Effector CD4-positive, alpha-beta T cell (primary cell): ENCODE measurements at regions not wholly inside any gene's neighbourhood (a gene's known extent, or its start where the extent isn't known, plus 50 kb on each side); places are given as distances from the start of the nearest gene placed in this dataset.

Source experiments
- DNase-seq: peaks from one replicate; pipeline ENCODE4 v3.0.0-alpha.2; 2020

DNA sequence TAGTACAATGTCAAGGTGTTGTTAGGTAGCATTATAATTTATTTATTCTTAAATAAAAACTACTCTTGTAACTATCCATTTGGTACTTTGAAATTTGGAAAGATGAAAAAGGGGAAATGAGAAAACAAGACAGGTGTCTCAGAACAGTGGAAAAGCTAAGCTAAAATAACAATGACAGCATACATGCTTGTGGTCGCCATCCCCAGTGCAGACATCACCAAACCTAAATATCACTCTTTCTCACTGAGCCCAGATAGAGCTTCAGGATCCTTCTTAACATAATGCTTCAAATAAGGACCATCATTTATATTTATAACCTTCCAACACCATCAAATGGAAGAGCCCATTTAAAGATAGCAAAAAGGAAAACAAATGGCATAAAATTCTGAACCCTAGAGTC lies 434.4 kb upstream of the BRINP1 start:
- no peak for DNase-seq

GRCh38 chr9:119802621-119803020 lies 433.4 kb upstream of the BRINP1 start:
- DNase-seq, result no peak

- DNase-seq, result no peak
Observed at GRCh38 chr9:119802133-119802532, 432.9 kb upstream of the BRINP1 start.

GRCh38 chr9:119801311-119801710 lies 432.1 kb upstream of the BRINP1 start:
- no peak for DNase-seq

DNA sequence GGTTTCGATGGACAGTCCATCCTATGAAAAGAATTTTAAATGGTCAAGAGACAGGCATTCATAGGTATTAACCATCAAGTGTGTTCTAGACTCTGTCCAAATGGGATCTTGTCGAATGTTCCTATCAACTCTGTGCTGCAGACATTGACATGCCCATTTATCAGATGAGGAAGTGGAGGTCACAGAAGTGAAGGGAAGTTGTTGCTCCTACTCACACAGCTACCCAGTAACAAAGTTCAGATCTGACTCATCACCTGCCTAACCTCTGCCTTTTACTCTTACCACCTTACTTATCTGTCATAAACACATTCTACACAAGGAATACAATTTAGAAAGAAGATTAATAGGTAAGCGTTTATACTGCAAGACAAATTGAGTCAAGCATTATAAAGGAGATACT lies 426.2 kb upstream of the BRINP1 start:
- no peak for DNase-seq

GRCh38 chr9:119794836-119795235 lies 425.6 kb upstream of the BRINP1 start:
- no peak for DNase-seq

DNA sequence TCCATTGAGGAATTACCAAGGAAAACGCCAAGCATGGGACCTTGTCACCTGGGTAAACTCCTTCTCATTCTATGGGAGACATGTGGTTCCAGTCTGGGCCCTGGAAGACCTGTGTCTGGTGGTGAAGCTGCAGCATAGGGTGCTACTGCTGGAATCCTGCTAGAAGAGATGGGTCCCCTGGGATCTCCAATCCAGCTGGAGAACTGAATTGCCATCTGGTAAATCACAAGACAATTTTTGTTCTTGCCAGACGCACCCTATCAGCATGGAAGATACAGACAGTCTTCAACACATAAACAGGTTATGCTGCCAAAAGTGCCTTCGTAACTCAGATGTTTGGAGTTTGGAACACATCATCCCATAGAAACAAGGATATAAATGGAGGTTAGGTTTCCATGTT lies 424.0 kb upstream of the BRINP1 start:
- no peak for DNase-seq

DNA sequence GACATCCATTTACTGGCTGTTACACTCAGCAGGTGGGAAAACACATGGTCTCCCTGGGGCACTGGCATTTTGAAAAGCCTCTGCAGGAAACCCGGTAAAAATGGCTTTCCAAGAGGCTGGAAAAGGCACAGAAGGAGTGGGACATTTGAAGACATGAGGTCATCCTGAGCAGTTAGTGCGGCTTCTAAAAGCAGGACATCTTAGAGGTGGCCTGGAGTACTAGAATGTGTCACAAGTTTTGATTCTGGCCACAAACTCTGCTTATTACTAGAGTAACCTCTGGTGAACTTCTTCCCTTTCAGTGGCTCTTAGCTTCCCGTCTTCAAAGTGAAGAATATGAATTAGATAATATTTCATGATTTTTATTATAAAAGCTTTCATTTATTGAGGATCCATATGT lies 423.0 kb upstream of the BRINP1 start:
- no peak for DNase-seq

DNA sequence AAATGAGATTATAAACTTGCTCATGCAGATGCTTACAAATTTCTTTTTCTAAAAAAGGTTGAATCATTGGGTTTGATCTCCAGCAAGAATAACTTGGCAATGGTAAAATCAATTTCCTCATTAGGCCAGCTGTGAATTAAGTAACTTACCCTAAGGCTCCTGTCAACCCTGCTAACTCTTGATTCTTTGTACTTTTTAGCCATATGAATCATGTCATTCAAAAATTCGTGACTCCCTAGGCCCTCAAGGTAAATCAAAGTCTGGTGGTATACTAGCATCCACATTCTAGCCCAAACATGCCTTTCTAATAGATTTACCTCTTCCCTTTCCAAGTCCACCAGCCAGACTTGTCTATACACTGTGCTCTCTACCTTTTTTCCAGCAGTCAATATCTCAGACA lies 420.8 kb upstream of the BRINP1 start:
- no peak for DNase-seq

- DNase-seq, result no peak
Observed at GRCh38 chr9:119788921-119789320, 419.7 kb upstream of the BRINP1 start.

DNA sequence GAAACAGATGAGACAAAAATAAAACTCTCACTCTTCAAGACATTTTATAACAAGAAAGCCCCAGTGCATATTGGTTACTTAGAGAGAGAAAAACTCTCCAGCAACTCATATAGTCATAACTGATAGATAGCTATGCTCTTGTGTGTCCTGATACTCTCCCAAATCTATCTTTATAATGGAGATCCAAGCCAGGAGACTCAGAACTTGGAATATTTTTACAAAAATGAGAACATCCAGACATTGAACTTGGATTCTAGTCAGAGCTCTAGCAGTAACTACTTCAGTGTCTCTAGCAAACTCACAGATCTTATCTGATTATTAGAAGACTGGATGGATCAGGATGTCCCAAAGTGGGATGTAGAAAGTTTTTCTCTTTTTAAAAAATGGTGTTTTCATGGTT lies 412.7 kb upstream of the BRINP1 start:
- no peak for DNase-seq

- no peak for DNase-seq
Observed at GRCh38 chr9:119775410-119775809, 406.2 kb upstream of the BRINP1 start.

- no peak for DNase-seq
Observed at GRCh38 chr9:119773823-119774222, 404.6 kb upstream of the BRINP1 start.

- no peak for DNase-seq
Observed at GRCh38 chr9:119771341-119771740, 402.1 kb upstream of the BRINP1 start.

DNA sequence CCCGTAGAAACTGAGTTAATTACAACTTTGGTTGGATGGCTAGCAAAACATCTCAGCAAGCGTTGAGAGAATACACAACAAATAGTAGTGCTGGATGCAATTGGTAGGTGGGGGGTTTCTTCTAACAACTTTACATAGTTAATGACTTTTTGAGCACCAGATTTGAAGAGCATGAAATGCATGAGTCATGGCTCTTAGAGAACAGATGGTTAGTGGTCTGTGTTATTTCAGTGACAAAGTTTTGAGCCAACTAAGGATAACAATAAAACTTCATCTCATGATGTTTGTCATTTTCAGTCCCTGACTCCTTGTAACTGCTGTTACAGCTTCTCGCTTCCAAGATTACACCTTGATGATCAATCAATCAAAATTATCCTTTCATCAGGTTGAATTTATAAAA lies 399.0 kb upstream of the BRINP1 start:
- no peak for DNase-seq

DNA sequence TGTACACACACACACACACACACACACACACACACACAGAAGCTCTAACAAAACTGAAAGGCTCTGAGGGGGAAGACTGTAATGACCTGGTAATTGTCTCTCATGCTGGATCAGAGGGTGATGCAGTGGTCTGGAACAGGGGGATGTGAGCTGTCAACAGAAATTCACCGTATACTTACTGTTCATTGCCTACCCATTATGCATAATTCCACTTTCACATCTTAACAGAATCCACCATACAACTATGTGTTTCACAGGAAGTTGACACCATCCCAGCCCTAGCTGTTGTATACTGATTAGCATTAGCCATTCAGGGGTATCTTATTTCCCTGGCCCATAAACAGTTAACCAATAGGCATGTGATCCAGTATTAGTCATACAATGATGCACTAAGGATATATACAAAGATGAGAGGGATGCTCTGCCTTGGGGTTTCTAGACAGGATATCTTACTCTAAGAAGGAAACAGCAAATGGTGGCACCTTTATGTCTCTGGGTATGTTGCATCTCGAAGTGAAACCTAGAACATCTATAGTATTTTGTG lies 396.5 kb upstream of the BRINP1 start:
- no peak for DNase-seq

GRCh38 chr9:119763260-119763659 lies 394.0 kb upstream of the BRINP1 start:
- no peak for DNase-seq

GRCh38 chr9:119761812-119762211 lies 392.6 kb upstream of the BRINP1 start:
- DNase-seq, result no peak

- DNase-seq, result no peak
Observed at GRCh38 chr9:119758990-119759389, 389.8 kb upstream of the BRINP1 start.

DNA sequence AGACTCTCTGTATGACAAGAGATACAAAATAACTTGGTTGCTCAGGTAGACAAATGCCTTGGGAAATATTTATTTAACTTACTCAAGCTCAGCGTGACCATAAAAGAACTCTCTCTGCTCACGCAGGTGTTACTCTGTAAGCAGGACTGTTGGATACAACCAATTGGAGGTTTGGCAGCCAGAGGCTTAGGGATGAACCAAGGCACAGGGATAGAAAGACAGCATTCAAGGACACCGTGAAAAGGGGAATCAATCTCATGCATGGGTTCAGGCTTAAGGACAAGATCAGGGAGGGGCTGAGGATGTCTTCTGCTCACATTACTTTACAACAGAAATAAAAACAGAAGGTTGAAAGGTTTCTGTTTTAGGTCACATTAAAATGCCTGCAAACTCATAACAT lies 389.0 kb upstream of the BRINP1 start:
- no peak for DNase-seq

GRCh38 chr9:119739476-119739875 lies 370.2 kb upstream of the BRINP1 start:
- DNase-seq, result no peak

GRCh38 chr9:119736491-119737454 lies 367.5 kb upstream of the BRINP1 start:
- no peak for DNase-seq

GRCh38 chr9:119727988-119728387 lies 358.8 kb upstream of the BRINP1 start:
- no peak for DNase-seq

- DNase-seq, result no peak
Observed at GRCh38 chr9:119726035-119726434, 356.8 kb upstream of the BRINP1 start.

DNA sequence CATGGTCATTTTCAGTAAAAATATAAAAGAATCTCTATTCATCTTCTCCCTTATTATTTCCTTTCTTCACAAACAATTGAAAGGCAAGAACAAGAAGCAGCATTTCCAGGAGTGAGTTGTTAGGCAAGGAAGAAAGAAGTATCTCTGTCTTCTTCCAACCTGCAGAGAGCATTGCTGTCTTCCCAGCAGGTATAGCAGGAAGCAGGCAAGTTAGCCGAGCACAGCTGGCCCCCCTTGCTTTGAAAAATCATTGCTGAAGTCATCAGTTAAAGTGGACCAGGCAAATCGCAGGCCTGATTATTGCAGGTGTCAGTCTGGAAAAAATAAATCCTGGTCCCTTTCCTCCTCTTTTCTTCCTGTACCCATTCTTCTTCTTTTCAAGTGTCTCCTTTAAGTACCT lies 353.1 kb upstream of the BRINP1 start:
- DNase-seq, result no peak
